PC-9 (cell line): ENCODE measurements at regions not wholly inside any gene's neighbourhood (a gene's known extent, or its start where the extent isn't known, plus 50 kb on each side); places are given as distances from the start of the nearest gene placed in this dataset.
"Not testable (repeated sequence)": the region's sequence is repeated elsewhere in the genome, so short reads cannot be mapped to it uniquely, and the experiment has no call there.

Experiments used
- BruUV-seq: library from RNA; stranded (reverse); fragments of 400-500 nt; replicated peaks from 2 replicates; lab custom pipeline; 2021; lab: Mats Ljungman, UMichigan
- CTCF ChIA-PET: fragments of 300-600 bp; sonication (Branson Sonifier 250); formaldehyde crosslinking; loops from one replicate; lab custom pipeline; 2022; ENCODE audit warnings: antibody characterized with exemption; lab: Charles Lee
- POLR2A ChIA-PET: fragments of 300-600 bp; sonication (Branson Sonifier 250); formaldehyde crosslinking; loops from one replicate; lab custom pipeline; 2022; ENCODE audit warnings: antibody characterized with exemption; ENCODE audit not compliant: unreplicated experiment; lab: Charles Lee
- DNase-seq, 2 experiments: peaks; one replicate each; pipeline versions ENCODE4 v3.0.0 to v3.0.0-alpha.2; 2015 to 2022; ENCODE audit warnings: mixed read lengths in 1 of 2
- H2AFZ ChIP-seq: fragments of 200-600 bp; sonication (generic); 2 replicates; pipeline ENCODE4 v1.8.1; 2017; ENCODE audit warnings: antibody characterized with exemption
- H3F3A ChIP-seq: fragments of 200-600 bp; sonication (generic); 2 replicates; pipeline ENCODE4 v1.8.1; 2017; ENCODE audit warnings: antibody characterized with exemption, mild to moderate bottlenecking, low read depth; ENCODE audit not compliant: insufficient read depth
- H3K27ac ChIP-seq: fragments of 200-600 bp; sonication (generic); 2 replicates; pipeline ENCODE4 v1.6.1; 2016; ENCODE audit warnings: mixed run types
- H3K27me3 ChIP-seq: fragments of 200-600 bp; sonication (generic); 2 replicates; pipeline ENCODE4 v1.6.1; 2016; ENCODE audit warnings: low read depth, mixed run types; ENCODE audit not compliant: insufficient read depth
- H3K36me3 ChIP-seq: fragments of 200-600 bp; sonication (generic); 2 replicates; pipeline ENCODE4 v1.6.1; 2016; ENCODE audit warnings: low read depth, mixed run types
- H3K4me1 ChIP-seq: fragments of 200-600 bp; sonication (generic); replicated peaks from 2 replicates; pipeline ENCODE4 v1.6.1; 2016; ENCODE audit warnings: mixed run types; ENCODE audit not compliant: insufficient read depth
- H3K4me2 ChIP-seq: fragments of 200-600 bp; sonication (generic); 2 replicates; pipeline ENCODE4 v1.6.1; 2017; ENCODE audit warnings: mixed run types
- H3K4me3 ChIP-seq: fragments of 200-600 bp; sonication (generic); 2 replicates; pipeline ENCODE4 v1.6.1; 2016; ENCODE audit warnings: mixed run types
- H3K79me2 ChIP-seq: fragments of 200-600 bp; sonication (generic); 2 replicates; pipeline ENCODE4 v1.6.1; 2017; ENCODE audit warnings: low read depth, mixed run types
- H3K9me2 ChIP-seq: fragments of 200-600 bp; sonication (generic); 2 replicates; pipeline ENCODE4 v1.8.1; 2017; ENCODE audit warnings: mild to moderate bottlenecking; ENCODE audit not compliant: insufficient read depth
- H3K9me3 ChIP-seq: fragments of 200-600 bp; sonication (generic); 2 replicates; pipeline ENCODE4 v1.8.1; 2016; ENCODE audit warnings: low read depth; ENCODE audit not compliant: insufficient read depth
- H4K20me1 ChIP-seq: fragments of 200-600 bp; sonication (generic); 2 replicates; pipeline ENCODE4 v1.8.1; 2017; ENCODE audit not compliant: insufficient read depth
- EZH2 ChIP-seq: fragments of 200-600 bp; sonication (generic); IDR thresholded peaks from 2 replicates; pipeline ENCODE4 v1.8.0; 2017; ENCODE audit warnings: antibody characterized with exemption, low read depth
- intact Hi-C: fragments of 100-400 bp; cut with micrococcal nuclease; formaldehyde crosslinking; loops from one replicate; pipeline ENCODE4 v1.10.0; 2022; ENCODE audit not compliant: unreplicated experiment
- TF ChIP-seq, protein P1 (sequence below): fragments of 200-600 bp; sonication (generic); conservative IDR thresholded peaks from 2 replicates; pipeline ENCODE4 v1.6.1; 2017; ENCODE audit warnings: mixed run types, antibody characterized with exemption, mild to moderate bottlenecking, moderate library complexity

DNA sequence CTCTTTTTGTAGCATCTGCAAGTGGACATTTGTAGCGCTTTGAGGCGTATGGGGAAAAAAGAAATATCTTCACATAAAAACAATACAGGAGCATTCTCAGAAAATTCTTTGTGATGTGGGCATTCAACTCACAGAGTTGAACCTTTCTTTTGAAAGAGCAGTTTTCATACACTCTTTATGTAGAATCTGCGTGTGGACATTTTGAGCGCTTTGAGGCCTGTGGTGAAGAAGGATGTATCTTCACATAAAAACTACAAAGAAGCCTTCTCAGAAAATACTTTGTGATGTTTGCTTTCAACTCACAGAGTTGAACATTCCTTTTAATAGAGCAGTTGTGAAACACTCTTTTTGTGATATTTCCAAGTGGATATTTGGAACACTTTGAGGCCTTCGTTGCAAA is 598.4 kb upstream of the ZNF337 start:
- no peaks in the 10 kb centered on the region for H3K4me1 ChIP-seq
- DNase-seq = no peak
- BruUV-seq = no TSS peak
- H3K4me3 ChIP-seq = no peak overlapping the region
- H3K9me2 ChIP-seq = no peaks in the 10 kb centered on the region
- no peak for TF ChIP-seq EZH2
- TF ChIP-seq, protein P1, sequence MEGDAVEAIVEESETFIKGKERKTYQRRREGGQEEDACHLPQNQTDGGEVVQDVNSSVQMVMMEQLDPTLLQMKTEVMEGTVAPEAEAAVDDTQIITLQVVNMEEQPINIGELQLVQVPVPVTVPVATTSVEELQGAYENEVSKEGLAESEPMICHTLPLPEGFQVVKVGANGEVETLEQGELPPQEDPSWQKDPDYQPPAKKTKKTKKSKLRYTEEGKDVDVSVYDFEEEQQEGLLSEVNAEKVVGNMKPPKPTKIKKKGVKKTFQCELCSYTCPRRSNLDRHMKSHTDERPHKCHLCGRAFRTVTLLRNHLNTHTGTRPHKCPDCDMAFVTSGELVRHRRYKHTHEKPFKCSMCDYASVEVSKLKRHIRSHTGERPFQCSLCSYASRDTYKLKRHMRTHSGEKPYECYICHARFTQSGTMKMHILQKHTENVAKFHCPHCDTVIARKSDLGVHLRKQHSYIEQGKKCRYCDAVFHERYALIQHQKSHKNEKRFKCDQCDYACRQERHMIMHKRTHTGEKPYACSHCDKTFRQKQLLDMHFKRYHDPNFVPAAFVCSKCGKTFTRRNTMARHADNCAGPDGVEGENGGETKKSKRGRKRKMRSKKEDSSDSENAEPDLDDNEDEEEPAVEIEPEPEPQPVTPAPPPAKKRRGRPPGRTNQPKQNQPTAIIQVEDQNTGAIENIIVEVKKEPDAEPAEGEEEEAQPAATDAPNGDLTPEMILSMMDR = no peak
- no peaks in the 10 kb centered on the region for H3K9me3 ChIP-seq
- POLR2A ChIA-PET = no interaction called here
- no peaks in the 10 kb centered on the region for H3K36me3 ChIP-seq
- no peak overlapping the region for H3K27ac ChIP-seq
- H2AFZ ChIP-seq = no peak overlapping the region
- CTCF ChIA-PET = no interaction called here
- H3K4me2 ChIP-seq = no peak overlapping the region
- intact Hi-C loops = no loop called here
- no peaks in the 10 kb centered on the region for H3K79me2 ChIP-seq
- H4K20me1 ChIP-seq = no peaks in the 10 kb centered on the region
- H3K27me3 ChIP-seq = no peaks in the 10 kb centered on the region
- H3F3A ChIP-seq = no peaks in the 10 kb centered on the region

DNA sequence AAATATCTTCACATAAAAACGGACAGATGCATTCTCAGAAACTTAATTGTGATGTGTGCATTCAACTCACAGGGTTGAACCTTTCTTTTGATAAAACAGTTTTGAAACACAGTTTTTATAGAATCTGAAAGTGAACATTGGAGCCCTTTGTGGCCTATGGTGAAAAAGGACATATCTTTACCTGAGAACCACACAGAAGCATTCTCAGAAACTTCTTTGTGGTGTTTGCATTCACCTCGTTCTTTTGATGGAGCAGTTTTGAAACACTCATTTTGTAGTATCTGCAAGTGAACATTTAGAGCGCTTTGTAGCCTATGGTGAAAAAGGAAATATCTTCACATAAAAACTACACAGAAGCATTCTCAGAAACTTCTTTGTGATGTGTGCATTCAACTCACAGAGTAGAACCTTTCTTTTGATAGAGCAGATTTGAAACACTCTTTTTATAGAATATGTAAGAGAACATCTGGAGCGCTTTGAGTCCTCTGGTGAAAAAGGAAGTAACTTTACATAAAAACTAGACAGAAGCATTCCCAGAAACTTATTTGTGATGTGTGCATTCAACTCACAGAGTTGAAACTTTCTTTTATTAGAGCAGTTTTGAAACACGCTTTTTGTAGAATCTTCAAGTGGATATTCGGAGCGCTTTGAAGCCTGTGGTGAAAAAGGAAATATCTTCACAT is 591.9 kb upstream of the ZNF337 start:
- DNase-seq, H3K27ac ChIP-seq, H2AFZ ChIP-seq, POLR2A ChIA-PET, BruUV-seq, H3K4me3 ChIP-seq, H3F3A ChIP-seq, H3K27me3 ChIP-seq, H3K4me2 ChIP-seq, H4K20me1 ChIP-seq, H3K9me3 ChIP-seq, H3K4me1 ChIP-seq, H3K9me2 ChIP-seq, H3K36me3 ChIP-seq, H3K79me2 ChIP-seq, intact Hi-C loops, CTCF ChIA-PET: not testable (repeated sequence)

DNA sequence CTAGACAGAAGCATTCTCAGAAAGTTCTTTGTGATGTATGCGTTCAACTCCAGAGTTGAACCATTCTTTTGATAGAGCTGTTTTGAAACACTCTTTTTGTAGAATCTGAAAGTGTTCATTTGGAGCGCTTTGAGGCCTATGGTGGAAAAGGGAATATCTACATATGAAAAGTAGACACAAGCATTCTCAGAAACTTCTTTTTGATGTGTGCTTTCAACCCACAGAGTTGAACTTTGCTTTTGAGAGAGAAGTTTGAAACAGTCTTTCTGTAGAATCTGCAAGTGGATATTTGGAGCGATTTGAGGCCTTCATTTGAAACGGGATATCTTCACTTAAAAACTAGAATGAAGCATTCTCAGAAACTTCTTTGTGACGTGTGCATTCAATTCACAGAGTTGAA is 582.6 kb upstream of the ZNF337 start:
- H3K4me3 ChIP-seq = no peak overlapping the region
- no peak overlapping the region for H3K27ac ChIP-seq
- no peaks in the 10 kb centered on the region for H3K4me1 ChIP-seq
- H3F3A ChIP-seq = no peaks in the 10 kb centered on the region
- H3K4me2 ChIP-seq = no peak overlapping the region
- no peaks in the 10 kb centered on the region for H3K36me3 ChIP-seq
- H3K9me3 ChIP-seq = no peaks in the 10 kb centered on the region
- ChIA-PET CTCF (no interaction called here), POLR2A (no interaction called here)
- H3K79me2 ChIP-seq = no peaks in the 10 kb centered on the region
- H2AFZ ChIP-seq = no peak overlapping the region
- DNase-seq = no peak
- H3K9me2 ChIP-seq = no peaks in the 10 kb centered on the region
- H4K20me1 ChIP-seq = no peaks in the 10 kb centered on the region
- intact Hi-C loops = no loop called here
- no TSS peak for BruUV-seq
- no peaks in the 10 kb centered on the region for H3K27me3 ChIP-seq
- TF ChIP-seq EZH2 = no peak
- TF ChIP-seq, protein P1 = no peak

DNA sequence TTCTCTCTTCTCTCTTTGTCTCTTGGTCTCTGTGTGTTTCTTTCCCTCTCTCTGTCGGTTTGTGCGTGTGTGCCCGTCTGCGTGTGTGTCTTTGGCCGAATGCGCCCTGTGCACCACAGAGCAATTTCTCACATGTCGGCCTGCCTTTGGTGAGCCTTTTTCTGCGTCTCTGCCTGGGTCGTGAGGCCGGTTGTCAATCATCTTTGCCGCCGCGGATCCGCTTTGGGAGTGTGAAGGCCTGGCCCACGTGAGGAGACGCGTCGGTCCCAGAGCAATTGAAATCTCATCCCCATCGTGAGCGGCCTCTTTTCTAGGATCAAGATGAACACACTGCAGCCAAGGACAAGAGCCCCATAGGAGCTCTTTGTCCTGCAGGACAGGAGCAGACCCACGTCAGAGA is 580.7 kb upstream of the ZNF337 start:
- no peaks in the 10 kb centered on the region for H3K4me1 ChIP-seq
- no peaks in the 10 kb centered on the region for H3K27me3 ChIP-seq
- no peaks in the 10 kb centered on the region for H4K20me1 ChIP-seq
- ChIA-PET CTCF (no interaction called here), POLR2A (interaction anchor here (0.6 kb wide), 1 partner anchor 395 kb away, joined by 7 read pairs; no protein-coding TSS in a partner anchor)
- H2AFZ ChIP-seq = no peak overlapping the region
- H3F3A ChIP-seq = no peaks in the 10 kb centered on the region
- intact Hi-C loops = no loop called here
- no TSS peak for BruUV-seq
- H3K4me2 ChIP-seq = no peak overlapping the region
- H3K79me2 ChIP-seq = no peaks in the 10 kb centered on the region
- H3K9me2 ChIP-seq = no peaks in the 10 kb centered on the region
- H3K9me3 ChIP-seq = no peaks in the 10 kb centered on the region
- H3K27ac ChIP-seq = no peak overlapping the region
- H3K4me3 ChIP-seq = no peak overlapping the region
- no peak for DNase-seq
- no peaks in the 10 kb centered on the region for H3K36me3 ChIP-seq
- TF ChIP-seq, protein P1 = no peak
- no peak for TF ChIP-seq EZH2
